ENCODE measurements at regions not wholly inside any gene's neighbourhood (a gene's known extent, or its start where the extent isn't known, plus 50 kb on each side); places are given as distances from the start of the nearest gene placed in this dataset.

GRCh38 chr11:32184723-32185376 is 94.0 kb downstream of the RCN1 start (continued):
- no peak for TF ChIP-seq ZNF318 (IDR thresholded peaks at IDR 0.05; ENCODE audit: borderline replicate concordance in 1 of 2, low read depth in 1 of 2)
- no peak for TF ChIP-seq ZBTB8A (IDR thresholded peaks at IDR 0.05; ENCODE audit: partially characterized antibody)
- no peak for TF ChIP-seq SPI1 (IDR thresholded peaks at IDR 0.05; ENCODE audit: borderline replicate concordance, low read depth, low read length)
- TF ChIP-seq ZBTB26 (CRISPR knock-in tag; IDR thresholded peaks at IDR 0.05) = no peak
- TF ChIP-seq RBM22 (IDR thresholded peaks at IDR 0.05; ENCODE audit: low read depth, low read length, poor library complexity, severe bottlenecking) = no peak
- TF ChIP-seq HCFC1 (IDR thresholded peaks at IDR 0.05; ENCODE audit: low read depth, low read length) = no peak
- no peak for TF ChIP-seq LCOR (CRISPR knock-in tag; IDR thresholded peaks at IDR 0.05)
- TF ChIP-seq E2F4 (CRISPR knock-in tag; IDR thresholded peaks at IDR 0.05; ENCODE audit: low read depth) = no peak
- TF ChIP-seq ZNF140 (CRISPR knock-in tag; IDR thresholded peaks at IDR 0.05) = no peak
- no peak for TF ChIP-seq ZNF12 (CRISPR knock-in tag; IDR thresholded peaks at IDR 0.05)
- TF ChIP-seq HMGXB4 (CRISPR knock-in tag; IDR thresholded peaks at IDR 0.05) = no peak
- TF ChIP-seq CTCF (IDR thresholded peaks at IDR 0.05 in 2 of 3, conservative IDR thresholded peaks at IDR 0.05 in 1 of 3; ENCODE audit: insufficient read depth in 2 of 3, low read depth in 1 of 3, low read length in 3 of 3) = no peak

Data from K562 (cell line).